ENCODE measurements at regions not wholly inside any gene's neighbourhood (a gene's known extent, or its start where the extent isn't known, plus 50 kb on each side); places are given as distances from the start of the nearest gene placed in this dataset.

GRCh38 chr11:111091321-111091938 lies 154.1 kb upstream of the POU2AF2 start:
- DNase-seq: no peak

DNA sequence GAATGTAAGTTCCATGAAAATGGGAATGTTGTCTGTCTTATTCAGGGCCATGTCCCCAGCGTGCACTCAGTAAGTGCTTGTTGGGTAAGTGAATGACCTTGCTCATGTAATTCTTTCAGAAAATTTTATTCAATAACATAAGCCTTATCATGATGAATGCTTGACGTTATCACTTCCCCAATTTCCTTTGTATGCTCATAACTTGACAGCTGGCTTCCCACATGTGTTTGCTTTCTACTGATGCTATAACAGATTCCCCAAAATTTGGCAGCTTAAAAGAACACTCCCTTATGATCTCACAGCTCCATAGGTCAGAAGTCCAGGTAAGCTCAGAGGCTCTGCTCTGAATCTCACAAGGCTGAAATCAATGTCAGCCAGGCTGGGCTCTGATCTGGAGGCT lies 155.8 kb upstream of the POU2AF2 start:
- DNase-seq: no peak

DNA sequence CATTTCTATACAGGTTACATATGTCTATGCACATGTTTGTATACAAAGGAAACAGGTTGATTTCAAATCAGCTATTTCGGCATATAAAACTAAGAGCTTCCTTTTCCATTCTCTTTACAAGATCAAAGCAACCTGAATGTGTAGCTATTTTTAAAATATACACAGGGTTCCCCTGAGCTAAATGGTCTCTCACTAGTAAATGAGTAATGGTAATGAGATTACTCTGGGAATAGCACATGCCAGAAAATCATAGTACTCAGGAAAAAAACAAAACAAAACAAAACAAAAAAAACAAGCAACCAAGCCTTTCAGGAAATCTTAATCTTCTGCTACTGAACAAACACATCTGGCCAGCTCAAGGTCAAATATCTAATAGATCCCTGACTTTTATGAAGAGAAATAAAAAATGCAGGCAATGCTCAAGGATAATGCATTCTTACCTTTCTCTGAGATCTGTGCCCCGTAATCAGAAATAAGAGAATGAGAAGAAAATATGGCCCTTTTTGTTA lies 156.6 kb upstream of the POU2AF2 start:
- no peak for DNase-seq

DNA sequence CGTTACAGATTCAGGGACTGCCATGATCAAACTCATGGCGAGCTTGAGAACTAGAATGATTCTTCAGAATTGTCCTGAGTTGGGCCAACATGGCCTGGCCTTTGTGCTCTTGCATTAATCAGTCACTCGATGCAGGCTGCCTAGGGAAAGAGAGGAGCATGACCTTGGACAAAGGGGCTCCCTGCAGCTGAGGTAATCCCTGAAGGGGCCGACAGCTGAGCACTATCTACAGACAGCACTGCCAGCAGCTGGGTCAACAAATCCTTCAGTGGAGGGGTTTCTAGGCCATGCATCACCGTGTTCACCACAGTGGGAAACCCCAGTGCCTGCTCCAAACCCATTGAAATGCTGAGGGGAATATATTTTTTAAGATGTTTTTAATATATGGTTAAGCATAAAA lies 159.5 kb upstream of the POU2AF2 start:
- no peak for DNase-seq

DNA sequence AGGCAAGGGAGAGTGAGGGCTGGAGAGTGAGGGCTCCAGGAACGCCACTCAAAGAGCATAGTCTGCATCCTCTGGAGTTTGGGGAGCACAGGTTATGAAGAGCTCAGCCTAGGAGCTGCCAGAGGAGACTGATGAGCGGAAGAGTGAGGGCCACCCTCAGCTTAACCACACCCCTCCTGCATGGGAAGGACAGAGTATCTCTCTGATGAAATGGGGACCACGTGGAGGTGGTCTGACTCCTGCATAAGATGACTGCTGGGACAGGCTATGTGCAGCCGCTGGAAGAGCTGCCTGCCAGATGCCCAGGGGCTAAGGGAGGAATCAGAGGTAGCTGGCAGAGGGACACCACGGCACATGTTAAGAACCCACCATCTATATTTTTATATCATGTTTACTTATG lies 162.9 kb upstream of the POU2AF2 start:
- DNase-seq: no peak

DNA sequence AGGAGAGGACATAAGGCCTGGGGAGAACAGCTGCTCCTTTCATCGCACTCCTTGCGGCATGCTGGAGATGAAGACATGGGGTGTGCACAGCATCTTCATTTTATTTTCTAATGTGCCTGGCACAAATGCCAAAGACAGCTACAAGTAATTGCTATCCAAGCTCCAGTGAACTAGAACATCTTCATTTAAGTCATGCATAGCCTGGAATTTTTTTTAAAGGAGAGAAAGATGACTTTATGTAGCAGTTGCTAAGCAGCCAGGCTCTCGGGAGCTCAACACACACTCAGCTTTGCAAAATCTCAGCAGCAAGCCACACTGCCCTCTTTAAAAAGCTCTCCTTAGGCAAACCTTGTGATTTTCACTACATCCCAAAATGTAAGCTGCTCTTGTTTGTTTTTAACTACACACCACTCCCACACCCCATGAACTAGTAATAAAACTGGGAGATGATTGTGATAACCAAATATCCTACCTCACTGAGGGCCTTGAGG lies 164.5 kb upstream of the POU2AF2 start:
- DNase-seq: no peak

GRCh38 chr11:111077530-111078322 lies 167.8 kb upstream of the POU2AF2 start:
- no peak for DNase-seq

GRCh38 chr11:111069066-111069465 lies 176.5 kb upstream of the POU2AF2 start:
- DNase-seq: no peak

DNA sequence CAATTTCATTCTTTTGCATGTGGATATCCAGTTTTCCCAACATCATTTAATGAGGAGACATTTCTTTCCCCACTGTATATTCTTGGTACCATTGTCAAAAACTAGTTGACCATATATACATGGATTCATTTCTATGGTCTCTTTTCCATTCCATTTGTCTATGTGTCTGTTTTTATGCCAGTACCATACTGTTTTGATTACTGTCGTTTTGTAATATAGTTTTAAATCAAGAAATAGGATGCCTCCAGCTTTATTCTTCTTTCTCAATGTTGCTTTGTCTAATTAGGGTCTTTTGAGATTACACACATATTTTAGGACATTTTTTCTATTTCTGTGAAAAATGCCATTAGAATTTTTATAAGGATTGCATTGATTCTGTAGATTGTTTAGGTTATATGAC lies 177.5 kb upstream of the POU2AF2 start:
- DNase-seq: no peak

DNA sequence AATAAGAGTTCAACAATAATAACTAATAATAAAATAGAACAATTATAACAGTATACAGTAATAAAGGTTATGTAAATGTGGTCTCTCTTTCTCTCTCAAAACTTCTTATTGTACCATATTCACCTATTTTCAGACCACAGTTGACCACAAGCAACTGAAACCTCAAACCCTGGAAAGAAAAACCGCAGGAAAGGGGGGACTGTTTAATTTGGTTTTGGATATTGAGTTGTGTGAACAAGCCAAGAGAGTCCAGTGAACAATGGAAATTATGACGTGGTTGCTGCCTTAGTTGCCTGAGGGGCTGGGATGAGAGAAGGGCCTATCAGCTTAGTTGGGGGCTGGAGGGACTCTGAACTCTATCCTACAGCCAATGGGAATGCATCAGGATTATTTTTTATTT lies 178.7 kb upstream of the POU2AF2 start:
- DNase-seq: no peak

GRCh38 chr11:111063726-111064517 lies 181.6 kb upstream of the POU2AF2 start:
- no peak for DNase-seq

GRCh38 chr11:111062420-111062819 lies 183.1 kb upstream of the POU2AF2 start:
- no peak for DNase-seq

DNA sequence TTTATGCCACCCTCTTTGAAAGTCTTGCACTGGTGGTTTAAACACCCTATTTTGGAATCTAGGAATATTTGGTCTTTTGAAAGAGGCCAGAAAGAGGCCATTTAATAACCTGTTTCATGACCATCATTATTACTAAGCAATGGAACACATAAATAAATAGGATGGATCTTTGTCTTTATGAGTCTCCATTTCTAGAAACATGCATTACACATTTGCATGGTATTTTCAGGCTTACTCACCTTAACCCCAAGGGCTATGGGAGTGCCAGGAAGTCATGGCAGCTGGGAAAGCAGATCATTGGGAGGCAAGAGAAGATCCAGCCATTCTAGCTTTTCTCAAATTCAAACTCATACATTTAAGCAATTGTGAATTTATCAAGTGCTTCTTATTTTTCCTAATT lies 185.8 kb upstream of the POU2AF2 start:
- DNase-seq: no peak

GRCh38 chr11:111049131-111049530 lies 196.4 kb upstream of the POU2AF2 start:
- no peak for DNase-seq

DNA sequence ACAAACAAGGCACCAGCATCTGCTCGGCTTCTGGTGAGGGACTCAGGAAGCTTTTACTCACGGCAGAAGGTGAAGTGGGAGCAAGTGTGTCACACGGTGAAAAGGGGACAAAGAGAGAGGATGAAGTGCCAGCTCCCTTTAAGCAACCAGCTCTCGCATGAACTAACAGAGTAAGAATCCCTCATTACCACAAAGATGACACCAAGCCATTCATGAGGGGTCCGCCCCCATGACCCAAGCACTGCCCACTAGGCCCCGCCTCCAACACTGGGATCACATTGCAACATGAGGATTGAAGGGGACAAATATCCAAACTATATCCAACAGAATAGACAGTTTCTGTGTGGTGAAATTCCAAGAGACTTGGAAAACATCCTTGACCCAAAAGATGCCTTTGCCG lies 198.2 kb upstream of the POU2AF2 start:
- DNase-seq: no peak

GRCh38 chr11:111046291-111046690 lies 199.2 kb upstream of the POU2AF2 start:
- DNase-seq: no peak

DNA sequence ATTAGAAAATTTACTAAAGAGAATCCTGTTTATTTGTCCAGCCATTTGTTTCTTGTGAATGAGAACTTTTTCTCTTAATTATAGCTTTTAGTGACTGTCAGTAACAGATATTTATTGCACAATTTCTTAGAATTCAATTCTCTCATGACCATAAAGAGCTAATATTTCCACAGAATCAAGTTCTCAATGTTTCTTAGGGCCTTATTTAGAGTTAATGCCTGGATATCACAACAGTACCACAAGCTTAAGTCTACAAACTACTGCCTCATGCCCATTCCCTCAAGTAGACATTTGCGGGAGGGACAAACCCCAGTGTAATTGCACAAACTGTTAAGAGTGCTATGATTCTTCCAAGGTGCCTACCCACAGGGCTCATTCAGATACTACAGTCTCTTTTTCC lies 199.7 kb upstream of the POU2AF2 start:
- no peak for DNase-seq

DNA sequence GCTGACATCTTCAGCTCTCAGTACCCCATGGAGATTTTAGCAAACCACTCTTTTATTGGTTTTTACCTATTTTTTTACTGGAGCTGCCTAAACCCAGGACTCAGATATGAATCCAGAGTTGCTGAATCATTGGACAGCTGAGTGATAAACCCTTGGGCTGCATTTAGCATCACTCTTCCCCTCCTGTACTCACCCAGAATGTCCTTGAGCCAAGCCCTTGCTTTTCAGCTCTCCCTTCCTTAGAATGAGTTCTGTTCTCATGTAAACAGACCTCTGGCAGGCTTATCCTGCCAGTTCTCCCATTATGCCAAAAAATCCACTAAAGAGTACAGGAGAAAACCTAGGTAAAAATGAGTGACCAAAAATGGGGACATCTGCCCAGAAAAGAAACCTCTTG lies 200.1 kb upstream of the POU2AF2 start:
- no peak for DNase-seq

DNA sequence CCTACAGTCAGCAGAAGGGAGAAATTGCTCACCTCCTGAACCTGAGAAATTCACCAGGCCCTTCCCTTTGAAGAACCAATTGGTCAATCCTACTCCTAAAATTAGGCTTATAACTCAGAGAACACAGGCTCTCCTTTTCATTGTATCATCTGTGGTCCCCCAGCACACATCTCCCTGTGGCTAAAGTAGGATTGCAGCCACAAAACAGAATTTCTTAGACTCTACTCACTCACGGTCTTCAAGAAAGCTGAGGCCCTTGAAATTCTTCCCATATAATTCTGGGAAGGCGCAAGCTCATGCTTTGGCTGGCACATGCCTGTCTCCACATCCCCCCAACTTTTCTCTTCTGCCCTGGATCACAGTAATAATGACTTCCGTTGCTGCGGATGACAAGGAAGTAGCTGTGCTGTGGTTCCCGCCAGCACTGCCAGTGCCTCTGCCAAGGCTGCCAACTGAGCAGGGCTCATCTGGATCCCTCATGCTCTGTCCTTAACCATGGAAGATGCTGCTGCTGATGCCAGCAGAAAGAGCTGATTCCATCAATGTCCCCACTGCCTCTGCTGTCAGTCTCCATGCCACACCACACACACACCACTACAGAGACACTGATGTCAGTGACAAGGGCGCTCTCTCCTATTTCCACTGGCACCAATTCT lies 200.6 kb upstream of the POU2AF2 start:
- no peak for DNase-seq

GRCh38 chr11:111039982-111040381 lies 205.5 kb upstream of the POU2AF2 start:
- DNase-seq: no peak

DNA sequence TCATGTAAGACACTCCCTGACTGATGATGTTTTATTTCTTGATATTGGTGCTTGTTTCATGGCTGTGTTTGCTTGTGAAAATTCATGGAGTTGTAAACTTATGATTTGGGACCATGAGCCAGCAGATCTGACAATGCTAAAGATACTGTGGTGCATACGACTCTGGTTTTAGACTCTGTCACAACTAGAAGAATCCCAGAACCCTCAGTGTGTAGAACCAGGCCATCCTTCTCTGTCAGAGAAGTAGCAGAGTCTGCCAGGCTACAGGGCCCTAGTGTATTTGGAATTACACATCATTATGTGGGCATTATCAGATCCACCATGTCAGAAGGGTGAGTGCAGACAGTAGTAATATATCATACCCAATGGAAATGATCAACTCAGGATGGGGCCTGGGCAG lies 209.8 kb upstream of the POU2AF2 start:
- no peak for DNase-seq

GRCh38 chr11:111026241-111026640 lies 219.3 kb upstream of the POU2AF2 start:
- no peak for DNase-seq

DNA sequence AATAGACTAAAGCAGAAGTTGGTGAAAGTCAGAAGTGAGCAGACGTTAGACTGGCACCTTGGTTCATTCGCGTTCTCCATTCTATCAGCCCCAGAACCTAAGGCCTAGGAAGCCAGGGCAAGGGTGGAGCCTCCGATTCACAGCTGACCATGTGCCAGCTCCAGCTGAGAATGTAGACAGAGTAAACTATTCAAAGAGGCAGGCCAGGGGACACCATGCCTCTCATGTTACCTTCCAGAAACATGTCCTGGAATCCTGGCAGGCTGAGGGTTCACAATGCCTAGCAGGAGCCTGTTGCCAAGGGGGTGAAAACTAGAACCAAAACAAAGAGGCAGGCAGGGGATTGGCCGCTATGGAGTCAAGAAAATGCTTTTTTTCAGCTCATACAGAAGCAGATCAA lies 224.4 kb upstream of the POU2AF2 start:
- no peak for DNase-seq
